Cardiac muscle cell (in vitro differentiated cells and primary cell): ENCODE measurements at regions not wholly inside any gene's neighbourhood (a gene's known extent, or its start where the extent isn't known, plus 50 kb on each side); places are given as distances from the start of the nearest gene placed in this dataset.

Source experiments
- DNase-seq, 2 donors: peaks; one replicate each; pipeline versions ENCODE4 v3.0.0 to v3.0.0-alpha.2; 2010 to 2017; ENCODE audit warnings: low read depth in 1 of 2, low spot score in 1 of 2
- H3K27ac ChIP-seq: fragments of 200-600 bp; sonication (generic); 2 replicates; pipeline ENCODE4 v1.5.1; 2016
- H3K27me3 ChIP-seq: fragments of 200-600 bp; sonication (generic); 2 replicates; pipeline ENCODE4 v1.6.0; 2016; ENCODE audit warnings: control low read depth
- H3K36me3 ChIP-seq: fragments of 200-600 bp; sonication (generic); 2 replicates; pipeline ENCODE4 v1.5.1; 2016; ENCODE audit warnings: control low read depth
- H3K4me1 ChIP-seq: fragments of 200-600 bp; sonication (generic); 2 replicates; pipeline ENCODE4 v1.8.1; 2017; ENCODE audit warnings: low read depth, mild to moderate bottlenecking, mixed run types
- H3K4me3 ChIP-seq: fragments of 200-600 bp; sonication (generic); 2 replicates; pipeline ENCODE4 v1.5.1; 2016; ENCODE audit warnings: mild to moderate bottlenecking
- H3K9me3 ChIP-seq: fragments of 200-600 bp; sonication (generic); 2 replicates; pipeline ENCODE4 v1.5.1; 2017; ENCODE audit warnings: low read depth, mild to moderate bottlenecking, control low read depth
- TF ChIP-seq, protein P1 (sequence below): IDR thresholded peaks from 2 replicates; pipeline ENCODE4 v1.5.1; 2012; ENCODE audit warnings: low read depth, mild to moderate bottlenecking, low read length

DNA sequence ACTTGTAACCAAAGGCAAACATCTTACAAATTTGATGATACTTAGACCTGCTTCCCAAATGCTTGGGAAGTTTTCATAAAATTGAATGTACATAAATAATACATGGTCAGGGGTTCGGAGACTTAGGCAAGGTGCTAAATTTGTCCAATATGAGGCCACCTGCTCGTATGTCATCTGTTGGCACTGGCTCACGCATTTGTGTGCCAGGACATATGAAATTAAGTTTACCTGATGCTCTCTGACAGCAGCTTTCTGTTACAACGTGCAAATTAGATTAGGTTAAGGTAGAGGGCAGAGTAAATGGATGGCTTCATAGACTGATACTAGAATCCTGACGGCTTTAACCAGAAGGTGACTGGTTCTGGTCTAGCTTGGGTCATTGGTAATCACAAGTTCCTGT, 970.3 kb upstream of the RBFOX1 start:
- H3K27ac ChIP-seq, result no peak overlapping the region
- H3K27me3 ChIP-seq, result no peaks in the 10 kb centered on the region
- H3K9me3 ChIP-seq, result no peaks in the 10 kb centered on the region
- no peak for DNase-seq
- H3K4me1 ChIP-seq, result no peaks in the 10 kb centered on the region
- H3K36me3 ChIP-seq, result no peaks in the 10 kb centered on the region
- TF ChIP-seq, protein P1, sequence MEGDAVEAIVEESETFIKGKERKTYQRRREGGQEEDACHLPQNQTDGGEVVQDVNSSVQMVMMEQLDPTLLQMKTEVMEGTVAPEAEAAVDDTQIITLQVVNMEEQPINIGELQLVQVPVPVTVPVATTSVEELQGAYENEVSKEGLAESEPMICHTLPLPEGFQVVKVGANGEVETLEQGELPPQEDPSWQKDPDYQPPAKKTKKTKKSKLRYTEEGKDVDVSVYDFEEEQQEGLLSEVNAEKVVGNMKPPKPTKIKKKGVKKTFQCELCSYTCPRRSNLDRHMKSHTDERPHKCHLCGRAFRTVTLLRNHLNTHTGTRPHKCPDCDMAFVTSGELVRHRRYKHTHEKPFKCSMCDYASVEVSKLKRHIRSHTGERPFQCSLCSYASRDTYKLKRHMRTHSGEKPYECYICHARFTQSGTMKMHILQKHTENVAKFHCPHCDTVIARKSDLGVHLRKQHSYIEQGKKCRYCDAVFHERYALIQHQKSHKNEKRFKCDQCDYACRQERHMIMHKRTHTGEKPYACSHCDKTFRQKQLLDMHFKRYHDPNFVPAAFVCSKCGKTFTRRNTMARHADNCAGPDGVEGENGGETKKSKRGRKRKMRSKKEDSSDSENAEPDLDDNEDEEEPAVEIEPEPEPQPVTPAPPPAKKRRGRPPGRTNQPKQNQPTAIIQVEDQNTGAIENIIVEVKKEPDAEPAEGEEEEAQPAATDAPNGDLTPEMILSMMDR, result no peak
- no peak overlapping the region for H3K4me3 ChIP-seq

GRCh38 chr16:6360641-6361040, 972.0 kb upstream of the RBFOX1 start:
- no peaks in the 10 kb centered on the region for H3K9me3 ChIP-seq
- no peak overlapping the region for H3K27ac ChIP-seq
- TF ChIP-seq, protein P1, result no peak
- H3K27me3 ChIP-seq, result no peaks in the 10 kb centered on the region
- no peak overlapping the region for H3K4me3 ChIP-seq
- no peaks in the 10 kb centered on the region for H3K4me1 ChIP-seq
- no peaks in the 10 kb centered on the region for H3K36me3 ChIP-seq
- no peak for DNase-seq

DNA sequence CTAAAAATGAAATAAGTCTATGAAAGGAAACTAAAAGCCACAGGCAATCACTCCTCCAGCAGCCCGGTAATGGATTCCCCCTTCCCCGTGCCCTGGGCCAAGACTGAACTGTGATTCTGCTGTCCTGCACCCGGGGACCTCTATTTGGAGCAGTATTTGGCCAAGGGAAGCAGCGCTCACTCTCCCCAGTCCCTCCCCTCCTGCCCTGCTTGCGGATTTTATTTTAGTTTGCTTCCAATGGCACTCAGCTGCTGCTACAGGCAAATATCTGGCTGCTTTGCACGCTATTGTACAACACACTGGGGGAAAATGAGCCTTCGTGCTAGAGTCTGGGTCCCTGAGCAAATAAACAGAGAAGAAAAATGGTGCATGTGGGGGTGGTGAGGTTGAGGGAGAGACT, 975.7 kb upstream of the RBFOX1 start:
- no peaks in the 10 kb centered on the region for H3K4me1 ChIP-seq
- TF ChIP-seq, protein P1, result no peak
- DNase-seq, result no peak
- H3K4me3 ChIP-seq, result no peak overlapping the region
- H3K9me3 ChIP-seq, result no peaks in the 10 kb centered on the region
- H3K36me3 ChIP-seq, result no peaks in the 10 kb centered on the region
- no peaks in the 10 kb centered on the region for H3K27me3 ChIP-seq
- H3K27ac ChIP-seq, result no peak overlapping the region

DNA sequence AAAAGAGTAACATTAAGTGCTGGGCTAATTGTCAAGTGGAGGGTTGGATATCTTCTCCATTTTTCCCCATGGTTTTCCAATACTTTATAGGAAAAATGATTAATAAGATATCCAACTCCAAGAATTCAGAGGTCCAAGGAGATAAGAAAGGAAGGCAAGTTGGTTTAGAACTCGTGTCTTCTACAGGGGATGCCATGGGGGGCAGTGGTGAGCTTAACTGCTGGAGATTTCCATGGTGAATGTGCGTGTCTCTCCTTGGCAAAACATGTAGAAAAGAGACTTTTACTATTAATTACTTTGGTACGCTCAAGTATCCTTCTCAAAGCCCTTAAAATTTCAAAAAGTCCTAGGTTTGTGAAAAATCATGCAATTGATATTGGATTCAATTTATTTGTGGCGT, 982.9 kb upstream of the RBFOX1 start:
- Histone ChIP-seq H3K27ac (no peak overlapping the region), H3K4me1 (peaks cover 3% of the 10 kb centered on the region), H3K9me3 (no peaks in the 10 kb centered on the region), H3K27me3 (no peaks in the 10 kb centered on the region), H3K4me3 (no peak overlapping the region), H3K36me3 (no peaks in the 10 kb centered on the region)
- DNase-seq, result no peak
- TF ChIP-seq, protein P1, result no peak

GRCh38 chr16:6345090-6345489, 987.6 kb upstream of the RBFOX1 start:
- Histone ChIP-seq H3K4me3 (no peak overlapping the region), H3K4me1 (peaks cover 3% of the 10 kb centered on the region), H3K27ac (no peak overlapping the region), H3K27me3 (no peaks in the 10 kb centered on the region), H3K9me3 (no peaks in the 10 kb centered on the region), H3K36me3 (no peaks in the 10 kb centered on the region)
- TF ChIP-seq, protein P1, result no peak
- DNase-seq, result no peak

GRCh38 chr16:6343157-6343556, 989.5 kb upstream of the RBFOX1 start:
- Histone ChIP-seq H3K4me3 (no peak overlapping the region), H3K27me3 (no peaks in the 10 kb centered on the region), H3K36me3 (no peaks in the 10 kb centered on the region), H3K4me1 (no peaks in the 10 kb centered on the region), H3K27ac (no peak overlapping the region), H3K9me3 (no peaks in the 10 kb centered on the region)
- TF ChIP-seq, protein P1, result no peak
- no peak for DNase-seq
